ENCODE measurements at regions not wholly inside any gene's neighbourhood (a gene's known extent, or its start where the extent isn't known, plus 50 kb on each side); places are given as distances from the start of the nearest gene placed in this dataset.

DNA sequence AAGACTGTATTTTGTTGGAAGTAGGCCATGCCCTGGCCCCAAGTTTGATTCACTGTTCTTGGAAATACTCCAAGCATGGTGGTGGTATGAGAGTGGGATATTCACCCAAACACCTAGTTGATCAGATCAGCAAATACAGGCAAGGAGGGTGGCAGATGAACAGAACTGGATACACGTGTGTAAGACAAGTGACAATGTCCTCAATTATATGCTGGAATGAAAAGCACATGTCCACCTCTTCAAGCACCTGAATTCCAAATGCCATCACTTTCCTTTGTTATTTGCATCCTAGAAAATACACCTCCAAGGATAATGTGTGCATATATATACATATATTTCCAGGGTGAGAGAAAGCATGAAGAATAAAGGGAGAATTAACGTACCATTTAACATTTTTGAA is 131.8 kb upstream of the ZEB1 start:
- Mint-ChIP-seq H3K36me3 (no peaks in the 10 kb centered on the region), H3K27me3 (no peaks in the 10 kb centered on the region), H3K4me1 (peaks cover 0 to 4% (median 0%) of the 10 kb centered on the region in 4 donors), H3K9me3 (peaks cover 0 to under 1% (median 0%) of the 10 kb centered on the region in 8 donors), H3K27ac (no peak overlapping the region), H3K4me3 (no peak overlapping the region)
- ChIA-PET CTCF (ENCODE audit: partially characterized antibody) (no interaction called here), POLR2A (ENCODE audit: partially characterized antibody) (no interaction called here)
- H3K36me3 ChIP-seq (ENCODE audit: insufficient read depth, low read length) = no peaks in the 10 kb centered on the region
- no peak overlapping the region for H3K4me3 ChIP-seq (ENCODE audit: low read length in 2 of 2)
- H3K27ac ChIP-seq (ENCODE audit: low read depth, low read length) = no peak overlapping the region
- no peak for DNase-seq
- H3K27me3 ChIP-seq (ENCODE audit: insufficient read depth, low read length) = no peaks in the 10 kb centered on the region
- H3K9me3 ChIP-seq (ENCODE audit: control insufficient read depth in 1 of 2, low read length in 2 of 2) = no peaks in the 10 kb centered on the region
- no peaks in the 10 kb centered on the region for H3K4me1 ChIP-seq (ENCODE audit: insufficient read depth, low read length)
- intact Hi-C loops (cut with micrococcal nuclease) = no loop called here

DNA sequence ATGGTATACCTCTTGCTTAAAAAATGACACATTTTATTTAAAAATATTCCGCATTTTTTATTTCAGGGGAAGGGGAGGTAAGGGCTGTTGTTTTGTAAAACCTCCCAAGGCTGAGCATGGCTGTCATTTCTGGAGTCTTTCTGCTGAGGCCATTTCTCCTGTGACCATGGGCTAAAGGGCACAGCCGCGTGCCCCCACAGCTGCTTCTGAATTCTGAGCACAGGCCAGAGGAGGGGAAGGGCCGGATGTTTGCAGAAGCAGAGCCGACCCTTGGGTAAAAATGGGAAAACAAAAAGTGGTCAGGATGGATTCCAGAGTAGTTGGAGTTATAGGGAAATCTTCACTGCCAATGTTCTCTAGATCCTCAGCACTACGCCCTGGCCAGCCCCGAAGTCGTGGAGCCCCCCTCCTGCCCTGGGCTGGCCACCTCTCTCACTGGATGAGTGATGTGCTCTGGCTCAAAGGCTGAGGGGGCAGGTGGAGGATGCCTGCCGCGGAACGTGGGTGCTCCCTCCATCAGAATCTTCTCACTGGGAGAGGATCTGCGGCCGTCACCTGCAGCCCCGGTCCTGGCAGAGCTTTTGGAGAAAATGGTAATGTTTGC is 131.3 kb upstream of the ZEB1 start:
- DNase-seq = no peak
- Histone ChIP-seq H3K27ac (ENCODE audit: low read depth, low read length) (no peak overlapping the region), H3K36me3 (ENCODE audit: insufficient read depth, low read length) (no peaks in the 10 kb centered on the region), H3K4me3 (ENCODE audit: low read length in 2 of 2) (no peak overlapping the region), H3K4me1 (ENCODE audit: insufficient read depth, low read length) (no peaks in the 10 kb centered on the region), H3K9me3 (ENCODE audit: control insufficient read depth in 1 of 2, low read length in 2 of 2) (no peaks in the 10 kb centered on the region), H3K27me3 (ENCODE audit: insufficient read depth, low read length) (no peaks in the 10 kb centered on the region)
- Mint-ChIP-seq H3K9me3 (no peaks in the 10 kb centered on the region), H3K27me3 (peaks cover 0 to under 1% of the 10 kb centered on the region in 2 donors), H3K4me1 (peaks cover 0 to 4% (median 0%) of the 10 kb centered on the region in 4 donors), H3K4me3 (no peak overlapping the region), H3K36me3 (no peaks in the 10 kb centered on the region), H3K27ac (peak overlapping the region in 1 of 7 donors; percentile 11)
- intact Hi-C loops (cut with micrococcal nuclease) = no loop called here
- ChIA-PET CTCF (ENCODE audit: partially characterized antibody) (no interaction called here), POLR2A (ENCODE audit: partially characterized antibody) (no interaction called here)

DNA sequence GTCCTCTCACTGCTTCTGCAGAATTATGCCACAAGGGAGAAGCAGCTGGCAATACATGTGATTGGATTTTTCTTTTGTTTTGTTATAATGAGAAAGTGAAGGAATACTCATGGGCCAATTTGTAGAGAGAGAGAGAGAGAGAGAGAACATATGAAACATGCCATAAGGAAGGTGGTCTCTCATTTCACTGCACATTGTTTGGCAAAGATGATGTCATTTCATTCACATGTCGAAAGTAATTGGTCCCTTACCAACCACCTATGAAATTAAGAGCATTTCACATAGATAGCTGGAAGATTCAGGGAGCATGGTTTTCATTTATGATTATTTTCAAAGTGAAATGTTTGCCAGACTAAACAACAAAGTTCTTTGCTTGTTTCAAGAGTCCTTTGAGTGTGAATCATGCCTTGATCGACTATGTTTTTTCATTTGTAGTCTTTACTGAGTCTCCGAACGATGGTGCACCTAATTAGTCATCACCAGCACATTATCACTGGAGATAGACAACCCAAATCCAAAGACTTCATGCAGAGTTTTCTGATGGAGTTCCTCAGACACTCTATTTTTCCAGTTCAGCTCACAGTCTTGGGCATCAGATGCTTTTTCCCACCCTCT is 130.1 kb upstream of the ZEB1 start:
- intact Hi-C loops (cut with micrococcal nuclease) = no loop called here
- Mint-ChIP-seq H3K27ac (no peak overlapping the region), H3K4me3 (no peak overlapping the region), H3K36me3 (no peaks in the 10 kb centered on the region), H3K4me1 (peaks cover 0 to 4% (median 0%) of the 10 kb centered on the region in 4 donors), H3K9me3 (no peaks in the 10 kb centered on the region), H3K27me3 (peaks cover 0 to 2% of the 10 kb centered on the region in 2 donors)
- Histone ChIP-seq H3K27me3 (ENCODE audit: insufficient read depth, low read length) (no peaks in the 10 kb centered on the region), H3K27ac (ENCODE audit: low read depth, low read length) (no peak overlapping the region), H3K4me1 (ENCODE audit: insufficient read depth, low read length) (no peaks in the 10 kb centered on the region), H3K9me3 (ENCODE audit: control insufficient read depth in 1 of 2, low read length in 2 of 2) (no peaks in the 10 kb centered on the region), H3K36me3 (ENCODE audit: insufficient read depth, low read length) (no peaks in the 10 kb centered on the region), H3K4me3 (ENCODE audit: low read length in 2 of 2) (no peak overlapping the region)
- CTCF ChIA-PET (ENCODE audit: partially characterized antibody) = no interaction called here
- DNase-seq = no peak
- POLR2A ChIA-PET (ENCODE audit: partially characterized antibody) = no interaction called here

GRCh38 chr10:31190488-31190887 is 128.5 kb upstream of the ZEB1 start:
- no peak for DNase-seq
- Histone ChIP-seq H3K27me3 (ENCODE audit: insufficient read depth, low read length) (no peaks in the 10 kb centered on the region), H3K9me3 (ENCODE audit: control insufficient read depth in 1 of 2, low read length in 2 of 2) (no peaks in the 10 kb centered on the region), H3K36me3 (ENCODE audit: insufficient read depth, low read length) (no peaks in the 10 kb centered on the region), H3K27ac (ENCODE audit: low read depth, low read length) (no peak overlapping the region), H3K4me1 (ENCODE audit: insufficient read depth, low read length) (no peaks in the 10 kb centered on the region), H3K4me3 (ENCODE audit: low read length in 2 of 2) (no peak overlapping the region)
- H3K4me3 Mint-ChIP-seq = no peak overlapping the region
- H3K9me3 Mint-ChIP-seq = no peaks in the 10 kb centered on the region
- intact Hi-C loops (cut with micrococcal nuclease) = no loop called here
- ChIA-PET POLR2A (ENCODE audit: partially characterized antibody) (no interaction called here), CTCF (ENCODE audit: partially characterized antibody) (no interaction called here)
- H3K4me1 Mint-ChIP-seq = peaks cover 0 to 4% (median 0%) of the 10 kb centered on the region in 4 donors
- peaks cover 0 to 2% of the 10 kb centered on the region in 2 donors for H3K27me3 Mint-ChIP-seq
- no peaks in the 10 kb centered on the region for H3K36me3 Mint-ChIP-seq
- peak overlapping the region in 1 of 7 donors; percentile 37 for H3K27ac Mint-ChIP-seq

- Mint-ChIP-seq H3K4me1 (peaks cover 0 to 4% (median 0%) of the 10 kb centered on the region in 4 donors), H3K36me3 (no peaks in the 10 kb centered on the region), H3K27me3 (peaks cover 1 to 2% of the 10 kb centered on the region in 2 donors), H3K27ac (no peak overlapping the region), H3K9me3 (no peaks in the 10 kb centered on the region), H3K4me3 (no peak overlapping the region)
- DNase-seq = no peak
- H3K4me1 ChIP-seq (ENCODE audit: insufficient read depth, low read length) = no peaks in the 10 kb centered on the region
- CTCF ChIA-PET (ENCODE audit: partially characterized antibody) = no interaction called here
- intact Hi-C loops (cut with micrococcal nuclease) = no loop called here
- H3K9me3 ChIP-seq (ENCODE audit: control insufficient read depth in 1 of 2, low read length in 2 of 2) = no peaks in the 10 kb centered on the region
- H3K27me3 ChIP-seq (ENCODE audit: insufficient read depth, low read length) = no peaks in the 10 kb centered on the region
- no peak overlapping the region for H3K27ac ChIP-seq (ENCODE audit: low read depth, low read length)
- H3K36me3 ChIP-seq (ENCODE audit: insufficient read depth, low read length) = no peaks in the 10 kb centered on the region
- POLR2A ChIA-PET (ENCODE audit: partially characterized antibody) = no interaction called here
- no peak overlapping the region for H3K4me3 ChIP-seq (ENCODE audit: low read length in 2 of 2)
These were observed 126.5 kb upstream of the ZEB1 start for GRCh38 chr10:31192475-31192874.

GRCh38 chr10:31194986-31195385 is 124.0 kb upstream of the ZEB1 start:
- no peaks in the 10 kb centered on the region for H3K9me3 ChIP-seq (ENCODE audit: control insufficient read depth in 1 of 2, low read length in 2 of 2)
- intact Hi-C loops (cut with micrococcal nuclease) = no loop called here
- H3K27ac Mint-ChIP-seq = no peak overlapping the region
- no peaks in the 10 kb centered on the region for H3K36me3 ChIP-seq (ENCODE audit: insufficient read depth, low read length)
- no peaks in the 10 kb centered on the region for H3K9me3 Mint-ChIP-seq
- H3K27me3 Mint-ChIP-seq = peaks cover 1 to 2% of the 10 kb centered on the region in 2 donors
- no peak overlapping the region for H3K4me3 ChIP-seq (ENCODE audit: low read length in 2 of 2)
- H3K4me3 Mint-ChIP-seq = no peak overlapping the region
- H3K4me1 Mint-ChIP-seq = peaks cover 0 to under 1% (median 0%) of the 10 kb centered on the region in 4 donors
- H3K27me3 ChIP-seq (ENCODE audit: insufficient read depth, low read length) = no peaks in the 10 kb centered on the region
- no peak for DNase-seq
- CTCF ChIA-PET (ENCODE audit: partially characterized antibody) = no interaction called here
- H3K36me3 Mint-ChIP-seq = no peaks in the 10 kb centered on the region
- POLR2A ChIA-PET (ENCODE audit: partially characterized antibody) = no interaction called here
- no peak overlapping the region for H3K27ac ChIP-seq (ENCODE audit: low read depth, low read length)
- no peaks in the 10 kb centered on the region for H3K4me1 ChIP-seq (ENCODE audit: insufficient read depth, low read length)

- Histone ChIP-seq H3K27ac (ENCODE audit: low read depth, low read length) (no peak overlapping the region), H3K4me1 (ENCODE audit: insufficient read depth, low read length) (no peaks in the 10 kb centered on the region), H3K9me3 (ENCODE audit: control insufficient read depth in 1 of 2, low read length in 2 of 2) (no peaks in the 10 kb centered on the region), H3K27me3 (ENCODE audit: insufficient read depth, low read length) (no peaks in the 10 kb centered on the region), H3K36me3 (ENCODE audit: insufficient read depth, low read length) (no peaks in the 10 kb centered on the region), H3K4me3 (ENCODE audit: low read length in 2 of 2) (no peak overlapping the region)
- H3K27me3 Mint-ChIP-seq = peaks cover 0 to 1% of the 10 kb centered on the region in 2 donors
- no peak overlapping the region for H3K27ac Mint-ChIP-seq
- no peaks in the 10 kb centered on the region for H3K36me3 Mint-ChIP-seq
- DNase-seq = no peak
- no peaks in the 10 kb centered on the region for H3K9me3 Mint-ChIP-seq
- no peaks in the 10 kb centered on the region for H3K4me1 Mint-ChIP-seq
- ChIA-PET CTCF (ENCODE audit: partially characterized antibody) (no interaction called here), POLR2A (ENCODE audit: partially characterized antibody) (no interaction called here)
- intact Hi-C loops (cut with micrococcal nuclease) = no loop called here
- H3K4me3 Mint-ChIP-seq = no peak overlapping the region
These were observed 121.1 kb upstream of the ZEB1 start for GRCh38 chr10:31197886-31198285.
